Smooth muscle cell (in vitro differentiated cells): ENCODE measurements at regions not wholly inside any gene's neighbourhood (a gene's known extent, or its start where the extent isn't known, plus 50 kb on each side); places are given as distances from the start of the nearest gene placed in this dataset.

Source experiments
- DNase-seq: peaks from one replicate; lab custom pipeline; 2025; ENCODE audit not compliant: unreplicated experiment; lab: John Stamatoyannopoulos, UW
- H2AFZ ChIP-seq: fragments of 200-600 bp; sonication (generic); 2 replicates; pipeline ENCODE4 v1.6.0; 2016; ENCODE audit warnings: antibody characterized with exemption, low read depth, mild to moderate bottlenecking
- H3F3A ChIP-seq: fragments of 200-600 bp; sonication (generic); 2 replicates; pipeline ENCODE4 v1.6.0; 2017; ENCODE audit warnings: antibody characterized with exemption, low read depth
- H3K27ac ChIP-seq: fragments of 200-600 bp; sonication (generic); 2 replicates; pipeline ENCODE4 v1.5.1; 2016; ENCODE audit warnings: low read depth, mild to moderate bottlenecking
- H3K27me3 ChIP-seq: fragments of 200-600 bp; sonication (generic); 2 replicates; pipeline ENCODE4 v1.6.1; 2016; ENCODE audit warnings: low read depth, mild to moderate bottlenecking
- H3K36me3 ChIP-seq: fragments of 200-600 bp; sonication (generic); 2 replicates; pipeline ENCODE4 v1.5.1; 2016; ENCODE audit warnings: low read depth
- H3K4me1 ChIP-seq: fragments of 200-600 bp; sonication (generic); 2 replicates; pipeline ENCODE4 v1.5.1; 2016; ENCODE audit warnings: low read depth
- H3K4me2 ChIP-seq: fragments of 200-600 bp; sonication (generic); 2 replicates; pipeline ENCODE4 v1.6.0; 2016; ENCODE audit warnings: mild to moderate bottlenecking
- H3K4me3 ChIP-seq: fragments of 200-600 bp; sonication (generic); 2 replicates; pipeline ENCODE4 v1.5.1; 2016; ENCODE audit warnings: mild to moderate bottlenecking
- H3K79me2 ChIP-seq: fragments of 200-600 bp; sonication (generic); 2 replicates; pipeline ENCODE4 v1.6.0; 2016; ENCODE audit warnings: low read depth, mild to moderate bottlenecking
- H3K9ac ChIP-seq: fragments of 200-600 bp; sonication (generic); 2 replicates; pipeline ENCODE4 v1.6.0; 2016; ENCODE audit warnings: low read depth
- H3K9me3 ChIP-seq: fragments of 200-600 bp; sonication (generic); replicated peaks from 2 replicates; pipeline ENCODE4 v1.5.1; 2016; ENCODE audit warnings: low read depth
- H4K20me1 ChIP-seq: fragments of 200-600 bp; sonication (generic); 2 replicates; pipeline ENCODE4 v1.6.0; 2016; ENCODE audit warnings: low read depth
- WGBS: methylation state at CpG from one replicate; pipeline ENCODE4 v1.1.7; 2016; ENCODE audit warnings: low lambda C conversion rate; 5-methylcytosine and 5-hydroxymethylcytosine counted together
- TF ChIP-seq, protein P1 (sequence below): fragments of 200-600 bp; sonication (generic); IDR thresholded peaks from 2 replicates; pipeline ENCODE4 v1.5.1; 2017; ENCODE audit warnings: borderline replicate concordance, mild to moderate bottlenecking, antibody characterized with exemption; ENCODE audit not compliant: insufficient read depth, poor library complexity, severe bottlenecking

GRCh38 chr1:177710696-177711620 is 258.9 kb downstream of the SEC16B start:
- TF ChIP-seq, protein P1, sequence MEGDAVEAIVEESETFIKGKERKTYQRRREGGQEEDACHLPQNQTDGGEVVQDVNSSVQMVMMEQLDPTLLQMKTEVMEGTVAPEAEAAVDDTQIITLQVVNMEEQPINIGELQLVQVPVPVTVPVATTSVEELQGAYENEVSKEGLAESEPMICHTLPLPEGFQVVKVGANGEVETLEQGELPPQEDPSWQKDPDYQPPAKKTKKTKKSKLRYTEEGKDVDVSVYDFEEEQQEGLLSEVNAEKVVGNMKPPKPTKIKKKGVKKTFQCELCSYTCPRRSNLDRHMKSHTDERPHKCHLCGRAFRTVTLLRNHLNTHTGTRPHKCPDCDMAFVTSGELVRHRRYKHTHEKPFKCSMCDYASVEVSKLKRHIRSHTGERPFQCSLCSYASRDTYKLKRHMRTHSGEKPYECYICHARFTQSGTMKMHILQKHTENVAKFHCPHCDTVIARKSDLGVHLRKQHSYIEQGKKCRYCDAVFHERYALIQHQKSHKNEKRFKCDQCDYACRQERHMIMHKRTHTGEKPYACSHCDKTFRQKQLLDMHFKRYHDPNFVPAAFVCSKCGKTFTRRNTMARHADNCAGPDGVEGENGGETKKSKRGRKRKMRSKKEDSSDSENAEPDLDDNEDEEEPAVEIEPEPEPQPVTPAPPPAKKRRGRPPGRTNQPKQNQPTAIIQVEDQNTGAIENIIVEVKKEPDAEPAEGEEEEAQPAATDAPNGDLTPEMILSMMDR = no peak
- WGBS = 79% methylated on average over 17 of the region's 17 CpGs
- H3F3A ChIP-seq = no peaks in the 10 kb centered on the region
- no peak overlapping the region for H3K27ac ChIP-seq
- no peaks in the 10 kb centered on the region for H3K4me1 ChIP-seq
- DNase-seq = no peak
- H3K4me2 ChIP-seq = no peak overlapping the region
- H2AFZ ChIP-seq = no peak overlapping the region
- no peak overlapping the region for H3K4me3 ChIP-seq
- no peaks in the 10 kb centered on the region for H3K9me3 ChIP-seq
- H4K20me1 ChIP-seq = no peaks in the 10 kb centered on the region
- no peaks in the 10 kb centered on the region for H3K27me3 ChIP-seq
- H3K79me2 ChIP-seq = no peaks in the 10 kb centered on the region
- H3K9ac ChIP-seq = no peak overlapping the region
- H3K36me3 ChIP-seq = no peaks in the 10 kb centered on the region

GRCh38 chr1:177708406-177708805 is 261.5 kb downstream of the SEC16B start:
- Histone ChIP-seq H3K4me1 (no peaks in the 10 kb centered on the region), H2AFZ (no peak overlapping the region), H3K9me3 (no peaks in the 10 kb centered on the region), H3K9ac (no peak overlapping the region), H3K4me3 (no peak overlapping the region), H3K36me3 (no peaks in the 10 kb centered on the region), H3K79me2 (no peaks in the 10 kb centered on the region), H3K27me3 (no peaks in the 10 kb centered on the region), H3F3A (no peaks in the 10 kb centered on the region), H3K27ac (no peak overlapping the region), H3K4me2 (no peak overlapping the region), H4K20me1 (no peaks in the 10 kb centered on the region)
- WGBS = 86% methylated on average over 5 of the region's 5 CpGs
- DNase-seq = no peak
- TF ChIP-seq, protein P1 = no peak

DNA sequence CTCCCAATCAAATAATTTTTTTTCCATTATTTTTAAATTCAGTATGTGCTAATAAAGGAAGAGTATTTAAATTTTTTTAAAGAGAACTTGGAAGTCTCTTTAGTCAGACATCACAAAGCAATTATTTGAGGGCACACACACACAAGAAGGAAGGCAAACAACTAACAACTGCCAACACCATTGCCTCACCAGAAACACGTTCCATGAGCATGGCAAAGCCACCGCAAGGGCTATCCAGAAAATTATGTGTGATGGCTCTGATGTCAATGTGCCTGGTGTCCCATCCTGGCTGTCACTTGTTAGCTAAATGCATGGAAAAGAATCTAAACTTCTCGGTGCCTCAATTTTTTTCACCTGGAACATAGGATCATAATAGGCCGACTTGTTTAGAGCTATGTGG is 262.9 kb downstream of the SEC16B start:
- H3K9me3 ChIP-seq = no peaks in the 10 kb centered on the region
- no peak overlapping the region for H2AFZ ChIP-seq

More for the DNA sequence above, 262.9 kb downstream of the SEC16B start:
- H3K27ac ChIP-seq = no peak overlapping the region
- TF ChIP-seq, protein P1 = no peak
- no peaks in the 10 kb centered on the region for H3F3A ChIP-seq
- 87% methylated on average over 4 of the region's 4 CpGs for WGBS
- H3K4me1 ChIP-seq = no peaks in the 10 kb centered on the region
- no peak for DNase-seq
- H3K4me3 ChIP-seq = no peak overlapping the region
- H3K79me2 ChIP-seq = no peaks in the 10 kb centered on the region
- H3K36me3 ChIP-seq = no peaks in the 10 kb centered on the region
- H4K20me1 ChIP-seq = no peaks in the 10 kb centered on the region
- no peak overlapping the region for H3K4me2 ChIP-seq
- no peaks in the 10 kb centered on the region for H3K27me3 ChIP-seq
- no peak overlapping the region for H3K9ac ChIP-seq
